GM19463 (cell line): ENCODE measurements at regions not wholly inside any gene's neighbourhood (a gene's known extent, or its start where the extent isn't known, plus 50 kb on each side); places are given as distances from the start of the nearest gene placed in this dataset.
"Not testable (repeated sequence)": the region's sequence is repeated elsewhere in the genome, so short reads cannot be mapped to it uniquely, and the experiment has no call there.

ENCODE experiments used
- ATAC-seq: cut with Tn5 transposase; IDR thresholded peaks from one replicate; pipeline ENCODE4 v1.9.1; 2021; ENCODE audit warnings: mild to moderate bottlenecking, moderate library complexity; ENCODE audit not compliant: unreplicated experiment

- peak; percentile 51 for ATAC-seq
Observed at GRCh38 chr10:16116404-16117304, 256.3 kb upstream of the MINDY3 start.

- ATAC-seq: no peak
Observed at GRCh38 chr10:16117305-16117695, 257.0 kb upstream of the MINDY3 start.

DNA sequence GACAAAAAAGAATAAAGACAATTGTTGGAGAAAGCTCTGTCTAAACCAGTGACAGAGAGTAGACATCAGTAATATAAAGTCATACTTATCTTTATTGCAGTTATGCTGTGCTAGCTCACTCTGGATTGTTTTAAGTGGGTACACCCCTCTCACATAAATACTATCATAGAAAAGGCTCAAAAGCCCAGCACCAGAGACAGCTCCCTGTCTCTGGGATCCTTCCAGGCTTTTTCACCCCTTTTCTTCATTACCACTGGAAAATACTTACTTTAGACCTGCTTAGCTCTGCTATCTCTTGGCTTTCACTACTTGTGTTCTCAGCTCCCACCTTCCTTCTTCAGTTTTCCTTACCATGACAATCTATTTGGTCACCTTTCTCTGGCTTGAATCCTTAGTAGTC is 259.1 kb upstream of the MINDY3 start:
- ATAC-seq: no peak

- ATAC-seq: no peak
Observed at GRCh38 chr10:16120563-16120962, 260.3 kb upstream of the MINDY3 start.

- ATAC-seq: no peak
Observed at GRCh38 chr10:16141499-16141898, 281.2 kb upstream of the MINDY3 start.

GRCh38 chr10:16146993-16147392 is 286.7 kb upstream of the MINDY3 start:
- no peak for ATAC-seq

DNA sequence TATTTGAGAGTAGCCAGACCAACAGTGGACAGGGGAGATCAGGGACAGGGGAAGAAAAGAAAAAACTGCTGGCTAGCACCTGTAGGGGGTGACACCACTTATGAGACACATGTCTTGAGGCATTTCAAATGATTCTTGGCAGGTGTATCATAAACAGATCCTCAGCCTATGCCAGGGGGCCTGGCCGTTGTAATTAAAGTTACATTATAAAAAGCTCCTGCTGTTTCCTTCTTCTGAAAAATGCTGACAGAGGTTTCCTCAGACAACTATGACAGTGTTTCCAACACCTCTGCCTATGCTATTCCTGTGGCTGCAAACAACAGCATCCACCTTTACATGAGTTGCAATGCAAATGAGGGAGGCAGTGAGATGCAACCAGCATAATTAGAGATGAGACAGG is 281.0 kb upstream of the PTER start:
- no peak for ATAC-seq

DNA sequence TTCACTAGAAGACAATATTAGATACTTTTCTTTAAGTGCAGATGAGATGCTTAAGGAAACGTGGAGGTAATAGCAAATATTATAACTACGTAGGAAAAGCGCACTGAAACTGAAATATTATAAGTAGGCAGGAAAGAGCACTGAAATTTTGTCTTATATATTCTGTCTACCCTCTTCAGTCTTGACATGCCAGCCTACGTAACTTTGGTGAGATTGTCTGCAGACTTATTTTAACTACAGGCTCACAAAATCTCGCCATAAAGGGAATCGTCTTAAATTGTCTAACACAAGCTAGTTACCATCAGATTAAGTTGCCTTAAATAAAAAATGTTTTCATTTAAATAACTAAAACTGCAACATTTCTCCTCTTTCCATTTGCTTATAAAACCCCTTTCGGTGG is 280.1 kb upstream of the PTER start:
- no peak for ATAC-seq

- ATAC-seq: not testable (repeated sequence)
Observed at GRCh38 chr10:16165067-16165466, 271.7 kb upstream of the PTER start.

- ATAC-seq: no peak
Observed at GRCh38 chr10:16182144-16182543, 254.7 kb upstream of the PTER start.

DNA sequence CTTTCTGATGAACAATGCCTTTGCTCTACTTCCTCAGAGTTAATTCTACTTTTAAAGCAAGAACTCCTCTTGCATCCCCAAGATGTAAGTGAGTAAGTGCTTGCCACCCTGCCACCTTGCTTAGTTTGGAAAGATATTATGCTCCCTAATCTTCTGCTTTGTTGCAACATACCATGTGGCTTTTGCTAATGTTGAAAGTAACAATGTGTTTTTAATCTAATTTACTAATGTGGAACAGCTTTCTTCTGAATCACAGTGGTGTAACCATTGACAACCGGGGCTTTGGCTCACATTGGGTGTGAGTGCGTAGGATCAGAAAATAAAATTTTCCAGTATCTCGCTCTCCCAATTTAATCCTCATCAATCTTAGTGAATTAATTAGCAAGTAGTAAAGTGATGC is 254.1 kb upstream of the PTER start:
- no peak for ATAC-seq

DNA sequence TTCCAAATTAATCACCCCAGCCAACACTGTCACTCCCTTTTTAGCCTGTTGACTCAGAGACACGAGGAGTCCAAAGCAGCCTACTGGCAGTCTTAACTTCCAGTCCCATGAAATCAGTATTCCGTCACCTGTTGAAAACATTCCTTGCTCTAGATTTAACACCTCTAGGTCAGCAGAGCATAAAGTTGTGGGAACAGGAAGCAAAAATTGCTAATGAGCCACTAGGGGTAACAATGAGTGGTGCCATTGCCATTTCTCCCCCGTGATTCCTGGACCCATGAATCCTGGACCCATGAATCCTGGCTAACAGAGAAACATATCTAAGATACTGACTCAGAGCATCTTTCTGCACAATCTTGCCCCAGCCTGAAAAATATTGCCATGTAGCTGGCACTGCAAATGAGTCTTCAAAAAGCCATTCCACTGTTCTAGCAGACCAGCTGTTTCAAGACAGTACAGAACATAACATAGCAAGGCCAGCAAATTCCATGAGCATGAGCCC is 252.7 kb upstream of the PTER start:
- no peak for ATAC-seq

- ATAC-seq: no peak
Observed at GRCh38 chr10:16184906-16185305, 251.9 kb upstream of the PTER start.

DNA sequence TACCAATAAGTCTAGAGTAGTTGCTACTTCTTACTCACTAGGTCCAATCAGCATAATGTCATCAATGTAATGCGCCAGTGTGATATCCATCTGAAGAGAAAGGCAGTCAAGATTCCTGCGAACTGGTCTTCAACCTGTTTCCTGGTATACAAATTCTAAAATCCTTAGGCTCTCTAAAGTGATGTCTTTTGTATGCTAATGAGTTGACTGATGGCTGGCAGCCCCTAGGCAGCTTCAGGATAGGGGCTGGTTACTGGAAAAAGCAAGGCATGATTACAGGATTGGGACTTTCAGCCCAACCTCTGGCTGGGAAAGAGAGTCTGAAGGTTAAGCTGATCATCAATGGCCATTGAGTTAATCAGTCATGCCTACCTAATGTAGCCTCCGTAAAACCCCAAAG is 250.2 kb upstream of the PTER start:
- no peak for ATAC-seq

- ATAC-seq: no peak
Observed at GRCh38 chr10:16187161-16187560, 249.6 kb upstream of the PTER start.

GRCh38 chr10:16192337-16192736 is 244.5 kb upstream of the PTER start:
- ATAC-seq: no peak

DNA sequence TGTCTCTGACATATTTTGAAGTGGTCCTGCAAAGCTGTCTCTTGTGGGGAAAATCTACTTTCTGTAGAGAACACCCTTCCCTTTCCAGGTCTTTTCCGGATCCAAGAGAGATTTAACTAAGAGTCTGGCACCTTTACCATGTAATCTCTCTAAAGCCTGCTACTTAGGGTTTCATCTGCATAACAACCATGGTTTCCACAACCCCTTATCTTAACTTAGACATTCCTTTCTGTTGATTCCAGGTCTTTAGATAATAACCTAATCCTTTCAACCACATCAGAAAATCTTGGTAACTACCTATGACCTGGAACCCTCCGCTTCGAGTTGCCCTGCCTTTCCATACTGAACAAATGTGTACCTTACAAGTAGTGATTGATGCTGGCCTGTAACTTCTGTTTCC is 243.6 kb upstream of the PTER start:
- no peak for ATAC-seq

DNA sequence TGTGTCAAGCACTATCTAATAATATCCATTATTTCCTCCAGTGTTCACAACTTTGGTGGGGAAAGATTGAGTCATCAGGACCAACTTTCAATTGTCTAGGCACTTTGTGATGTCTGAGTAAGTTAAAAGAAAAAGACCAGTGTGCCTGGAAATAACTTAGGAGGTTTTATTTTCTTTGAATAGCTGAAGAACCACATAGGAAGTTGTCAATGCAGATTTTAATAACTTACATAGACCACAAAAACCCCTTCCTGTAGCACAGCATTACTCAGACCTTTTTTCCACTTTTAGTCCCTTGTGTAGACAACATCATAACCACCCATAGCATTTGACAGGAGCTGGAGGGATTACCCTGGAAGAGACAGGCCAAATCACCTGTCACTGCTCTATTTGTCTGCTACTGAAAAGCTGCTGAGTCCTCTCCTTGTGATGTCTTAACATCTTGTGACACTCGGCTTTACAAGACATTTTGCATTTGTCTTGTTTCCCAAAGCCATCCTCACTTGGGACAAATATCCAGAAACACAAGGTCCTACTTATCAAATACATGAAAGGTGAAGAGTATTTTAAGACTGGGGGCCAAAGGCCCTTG is 241.5 kb upstream of the PTER start:
- ATAC-seq: peak; percentile 89

GRCh38 chr10:16195894-16196293 is 240.9 kb upstream of the PTER start:
- ATAC-seq: no peak

DNA sequence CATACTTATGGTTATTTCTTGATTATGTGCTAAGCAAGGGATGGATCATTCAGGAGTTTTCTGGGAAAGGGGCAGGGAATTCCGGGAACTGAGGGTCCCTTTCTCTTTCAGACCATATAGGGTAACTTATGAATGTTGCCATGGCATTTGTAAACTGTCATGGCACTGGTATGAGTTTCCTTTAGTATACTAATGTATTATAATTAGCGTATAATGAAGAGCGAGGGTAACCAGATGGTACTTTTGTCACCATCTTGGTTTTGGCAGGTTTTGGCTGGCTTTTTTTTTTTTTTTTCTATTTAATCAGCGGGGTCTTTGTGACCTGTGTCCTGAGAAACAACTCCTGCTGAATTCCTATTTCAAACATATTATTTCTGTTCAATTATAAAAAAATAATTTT is 237.6 kb upstream of the PTER start:
- no peak for ATAC-seq

GRCh38 chr10:16223618-16224017 is 213.2 kb upstream of the PTER start:
- ATAC-seq: not testable (repeated sequence)

DNA sequence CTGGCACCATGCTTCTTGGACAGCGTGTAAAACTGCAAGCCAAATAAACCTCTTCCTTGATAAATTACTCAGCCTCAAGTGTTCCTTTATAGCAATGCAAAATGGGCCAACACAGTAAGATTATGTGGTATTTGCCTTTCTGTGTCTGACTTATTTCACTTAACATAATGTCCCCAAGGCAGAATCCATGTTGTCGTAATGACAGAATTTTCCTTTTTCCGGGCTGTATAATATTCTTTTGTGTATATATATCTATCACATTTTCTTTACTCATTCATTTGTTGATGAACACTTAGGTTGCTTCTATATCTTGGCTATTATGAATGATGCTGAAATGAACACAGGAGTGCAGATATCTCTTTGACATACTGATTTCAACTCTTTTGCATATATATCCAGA is 209.1 kb upstream of the PTER start:
- ATAC-seq: no peak
